ENCODE measurements at regions not wholly inside any gene's neighbourhood (a gene's known extent, or its start where the extent isn't known, plus 50 kb on each side); places are given as distances from the start of the nearest gene placed in this dataset.

GRCh38 chr1:56400526-56400925 lies 178.8 kb downstream of the PLPP3 start:
- H3K4me3 ChIP-seq (ENCODE audit: low read depth, low read length): no peak overlapping the region
- no peaks in the 10 kb centered on the region for H3K27me3 ChIP-seq
- no peak for DNase-seq
- no peaks in the 10 kb centered on the region for H3K9me3 ChIP-seq
- no peak for TF ChIP-seq CTCF (IDR thresholded peaks at IDR 0.05; ENCODE audit: low read depth, low read length)
- no peaks in the 10 kb centered on the region for H3K36me3 ChIP-seq
- no peaks in the 10 kb centered on the region for H3K4me1 ChIP-seq

GRCh38 chr1:56399795-56400194 lies 179.6 kb downstream of the PLPP3 start:
- H3K9me3 ChIP-seq: no peaks in the 10 kb centered on the region
- H3K27me3 ChIP-seq: no peaks in the 10 kb centered on the region
- no peak for TF ChIP-seq CTCF (IDR thresholded peaks at IDR 0.05; ENCODE audit: low read depth, low read length)
- no peaks in the 10 kb centered on the region for H3K4me1 ChIP-seq
- no peak for DNase-seq
- H3K4me3 ChIP-seq (ENCODE audit: low read depth, low read length): no peak overlapping the region
- no peaks in the 10 kb centered on the region for H3K36me3 ChIP-seq

- H3K4me1 ChIP-seq: no peaks in the 10 kb centered on the region
- no peak for DNase-seq
- H3K36me3 ChIP-seq: no peaks in the 10 kb centered on the region
- no peak for TF ChIP-seq CTCF (IDR thresholded peaks at IDR 0.05; ENCODE audit: low read depth, low read length)
- no peaks in the 10 kb centered on the region for H3K27me3 ChIP-seq
- H3K9me3 ChIP-seq: no peaks in the 10 kb centered on the region
- no peak overlapping the region for H3K4me3 ChIP-seq (ENCODE audit: low read depth, low read length)
These were observed 180.0 kb downstream of the PLPP3 start for GRCh38 chr1:56399326-56399725.

- H3K4me1 ChIP-seq: no peaks in the 10 kb centered on the region
- no peaks in the 10 kb centered on the region for H3K27me3 ChIP-seq
- H3K36me3 ChIP-seq: no peaks in the 10 kb centered on the region
- H3K4me3 ChIP-seq (ENCODE audit: low read depth, low read length): no peak overlapping the region
- no peak for DNase-seq
- TF ChIP-seq CTCF (IDR thresholded peaks at IDR 0.05; ENCODE audit: low read depth, low read length): no peak
- H3K9me3 ChIP-seq: no peaks in the 10 kb centered on the region
These were observed 181.5 kb downstream of the PLPP3 start for GRCh38 chr1:56397811-56398231.

GRCh38 chr1:56397409-56397808 lies 182.0 kb downstream of the PLPP3 start:
- H3K36me3 ChIP-seq: no peaks in the 10 kb centered on the region

GRCh38 chr1:56396581-56396980 lies 182.8 kb downstream of the PLPP3 start:
- no peak for TF ChIP-seq CTCF (IDR thresholded peaks at IDR 0.05; ENCODE audit: low read depth, low read length)
- H3K36me3 ChIP-seq: no peaks in the 10 kb centered on the region
- H3K9me3 ChIP-seq: no peaks in the 10 kb centered on the region
- H3K4me1 ChIP-seq: no peaks in the 10 kb centered on the region
- no peak overlapping the region for H3K4me3 ChIP-seq (ENCODE audit: low read depth, low read length)
- no peak for DNase-seq
- H3K27me3 ChIP-seq: no peaks in the 10 kb centered on the region

More at GRCh38 chr1:56397409-56397808, 182.0 kb downstream of the PLPP3 start:
- no peak for DNase-seq
- no peaks in the 10 kb centered on the region for H3K27me3 ChIP-seq
- no peak for TF ChIP-seq CTCF (IDR thresholded peaks at IDR 0.05; ENCODE audit: low read depth, low read length)
- no peaks in the 10 kb centered on the region for H3K4me1 ChIP-seq
- no peaks in the 10 kb centered on the region for H3K9me3 ChIP-seq
- H3K4me3 ChIP-seq (ENCODE audit: low read depth, low read length): no peak overlapping the region
